ENCODE measurements at regions not wholly inside any gene's neighbourhood (a gene's known extent, or its start where the extent isn't known, plus 50 kb on each side); places are given as distances from the start of the nearest gene placed in this dataset.

DNA sequence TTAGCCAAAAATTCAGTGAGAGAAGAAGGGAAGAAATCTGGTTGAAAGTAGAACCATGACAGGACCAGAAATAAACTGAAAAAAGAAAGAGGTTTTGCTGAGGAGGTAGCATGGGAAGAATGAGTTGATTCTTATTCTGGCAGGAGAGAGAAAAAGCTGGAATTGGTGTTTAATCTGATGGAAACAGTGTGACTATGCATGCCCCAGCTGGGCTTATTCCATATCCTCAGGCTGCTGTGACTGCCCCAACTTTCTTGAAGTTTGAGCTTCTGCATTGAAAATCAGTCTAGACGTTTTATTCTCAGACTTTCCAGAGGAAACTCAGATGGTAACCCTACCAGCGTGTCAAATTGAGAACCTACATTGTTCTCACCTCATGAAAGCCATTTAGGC is 352.5 kb upstream of the DCBLD2 start:
- H3K23ac ChIP-seq (ENCODE audit: insufficient read length, low read depth, low read length): no peak overlapping the region
- H3K56ac ChIP-seq (ENCODE audit: insufficient read length, low read depth, low read length): no peak overlapping the region
- no peak overlapping the region for H4K91ac ChIP-seq (ENCODE audit: insufficient read length, low read depth, low read length)
- H3K4me1 ChIP-seq (ENCODE audit: insufficient read depth, low read length): no peaks in the 10 kb centered on the region
- TF ChIP-seq, protein P1, sequence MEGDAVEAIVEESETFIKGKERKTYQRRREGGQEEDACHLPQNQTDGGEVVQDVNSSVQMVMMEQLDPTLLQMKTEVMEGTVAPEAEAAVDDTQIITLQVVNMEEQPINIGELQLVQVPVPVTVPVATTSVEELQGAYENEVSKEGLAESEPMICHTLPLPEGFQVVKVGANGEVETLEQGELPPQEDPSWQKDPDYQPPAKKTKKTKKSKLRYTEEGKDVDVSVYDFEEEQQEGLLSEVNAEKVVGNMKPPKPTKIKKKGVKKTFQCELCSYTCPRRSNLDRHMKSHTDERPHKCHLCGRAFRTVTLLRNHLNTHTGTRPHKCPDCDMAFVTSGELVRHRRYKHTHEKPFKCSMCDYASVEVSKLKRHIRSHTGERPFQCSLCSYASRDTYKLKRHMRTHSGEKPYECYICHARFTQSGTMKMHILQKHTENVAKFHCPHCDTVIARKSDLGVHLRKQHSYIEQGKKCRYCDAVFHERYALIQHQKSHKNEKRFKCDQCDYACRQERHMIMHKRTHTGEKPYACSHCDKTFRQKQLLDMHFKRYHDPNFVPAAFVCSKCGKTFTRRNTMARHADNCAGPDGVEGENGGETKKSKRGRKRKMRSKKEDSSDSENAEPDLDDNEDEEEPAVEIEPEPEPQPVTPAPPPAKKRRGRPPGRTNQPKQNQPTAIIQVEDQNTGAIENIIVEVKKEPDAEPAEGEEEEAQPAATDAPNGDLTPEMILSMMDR (conservative IDR thresholded peaks at IDR 0.05): no peak
- H2BK20ac ChIP-seq (ENCODE audit: low read depth, low read length, poor library complexity, severe bottlenecking): no peak overlapping the region
- H3K14ac ChIP-seq (ENCODE audit: insufficient read depth, low read length): no peak overlapping the region
- no peak for DNase-seq
- no peak overlapping the region for H4K5ac ChIP-seq (ENCODE audit: insufficient read length, low read depth, low read length)
- no peak overlapping the region for H2AFZ ChIP-seq (ENCODE audit: low read length)
- no peak overlapping the region for H3T11ph ChIP-seq (ENCODE audit: low read length)
- H4K20me1 ChIP-seq (ENCODE audit: control insufficient read depth, insufficient read depth, insufficient read length): no peaks in the 10 kb centered on the region
- Mint-ChIP-seq H3K4me1 (peaks cover 2 to 7% of the 10 kb centered on the region in 2 experiments; a peak in 3 of 4 replicates), H3K9me3 (peaks cover 4 to 5% of the 10 kb centered on the region in 2 experiments; a peak in 3 of 5 replicates), H3K4me3 (no peak overlapping the region), H3K27me3 (ENCODE audit: low read depth) (no peaks in the 10 kb centered on the region), H3K27ac (no peak overlapping the region), H3K36me3 (ENCODE audit: insufficient read depth in 1 of 3, low read depth in 3 of 3) (peaks cover 0 to 9% (median 0%) of the 10 kb centered on the region in 3 experiments; a peak in 4 of 7 replicates)
- H2BK5ac ChIP-seq (ENCODE audit: insufficient read length, low read length): no peak overlapping the region
- H3K79me1 ChIP-seq (ENCODE audit: insufficient read depth, low read depth, low read length, poor library complexity, severe bottlenecking): no peaks in the 10 kb centered on the region
- no peaks in the 10 kb centered on the region for H3K23me2 ChIP-seq (ENCODE audit: insufficient read length, low read depth, low read length, poor library complexity, severe bottlenecking)
- no peaks in the 10 kb centered on the region for H3K79me2 ChIP-seq (ENCODE audit: insufficient read depth, low read length)
- no peak overlapping the region for H3K4me2 ChIP-seq (ENCODE audit: insufficient read depth, insufficient read length, low read length)
- no peak overlapping the region for H3K4ac ChIP-seq (ENCODE audit: low read depth, low read length)
- WGBS (ENCODE audit: extremely low coverage, insufficient read length, low lambda C conversion rate): no CpG with 5 or more reads among the region's 2 CpGs
- no peak overlapping the region for H2BK12ac ChIP-seq (ENCODE audit: insufficient read length, low read depth, low read length)
- no peak overlapping the region for H2BK120ac ChIP-seq (ENCODE audit: low read depth, low read length, poor library complexity, severe bottlenecking)
- no peak overlapping the region for H4K8ac ChIP-seq (replicated peaks; ENCODE audit: insufficient read length, low read depth, low read length)
- no peak overlapping the region for H3K27ac ChIP-seq (ENCODE audit: insufficient read length, low read depth, low read length)
- no peak overlapping the region for H2BK15ac ChIP-seq (ENCODE audit: low read depth, low read length)
- H3K9me3 ChIP-seq (ENCODE audit: control insufficient read depth, low read depth, low read length): no peaks in the 10 kb centered on the region
- H3K27me3 ChIP-seq (ENCODE audit: insufficient read depth, low read length): no peaks in the 10 kb centered on the region
- H3K9ac ChIP-seq (ENCODE audit: extremely low read depth, insufficient read length, low read length): no peak overlapping the region
- H2AK5ac ChIP-seq (ENCODE audit: insufficient read length, low read length): no peak overlapping the region
- no peak overlapping the region for H3K18ac ChIP-seq (ENCODE audit: insufficient read length, low read depth, low read length)
